ENCODE measurements at regions not wholly inside any gene's neighbourhood (a gene's known extent, or its start where the extent isn't known, plus 50 kb on each side); places are given as distances from the start of the nearest gene placed in this dataset.
"Not testable (repeated sequence)": the region's sequence is repeated elsewhere in the genome, so short reads cannot be mapped to it uniquely, and the experiment has no call there.

DNA sequence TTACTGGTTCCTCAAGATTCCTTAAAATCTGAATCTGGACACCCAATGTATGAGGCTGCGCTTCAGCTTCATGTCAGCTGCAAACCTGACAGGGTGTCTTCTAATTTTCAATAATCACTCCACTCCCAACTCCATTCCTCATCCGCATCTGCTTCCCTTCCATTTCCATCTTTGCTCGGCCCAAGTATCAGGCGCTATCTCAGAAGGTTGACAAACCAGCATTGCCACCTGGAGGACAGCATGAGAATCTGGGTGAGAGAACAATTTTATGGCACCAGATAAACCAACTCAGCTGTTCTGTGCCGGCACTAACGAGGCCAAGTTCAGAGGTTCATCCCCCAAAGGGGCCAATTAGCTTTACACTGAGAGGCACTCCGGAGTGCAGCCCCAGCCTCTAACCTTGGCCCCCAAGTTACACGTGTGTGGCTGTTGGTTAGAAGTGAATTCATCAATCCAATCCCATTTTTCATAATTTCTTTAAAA is 79.1 kb upstream of the LMO2 start:
- peak; percentile 12 to 35 for DNase-seq

DNA sequence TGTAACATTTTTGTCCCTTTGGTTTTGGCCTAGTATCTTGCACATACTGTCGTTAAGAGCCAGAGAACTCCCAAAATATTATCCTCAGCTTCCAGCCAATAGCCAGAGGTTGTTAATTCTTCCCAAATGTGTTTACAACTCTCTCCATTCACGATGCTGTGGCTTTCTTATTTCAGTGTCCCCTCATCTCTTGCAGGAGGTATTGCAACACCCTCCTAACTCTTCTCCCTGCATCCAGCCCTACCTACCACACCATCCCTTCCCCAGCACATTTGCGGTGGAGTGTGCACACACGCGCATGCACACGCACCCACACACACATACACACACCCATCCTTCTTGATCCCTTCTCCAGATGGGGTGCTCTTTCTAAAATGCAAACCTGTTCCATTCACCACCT is 75.6 kb upstream of the LMO2 start:
- DNase-seq, result no peak

DNA sequence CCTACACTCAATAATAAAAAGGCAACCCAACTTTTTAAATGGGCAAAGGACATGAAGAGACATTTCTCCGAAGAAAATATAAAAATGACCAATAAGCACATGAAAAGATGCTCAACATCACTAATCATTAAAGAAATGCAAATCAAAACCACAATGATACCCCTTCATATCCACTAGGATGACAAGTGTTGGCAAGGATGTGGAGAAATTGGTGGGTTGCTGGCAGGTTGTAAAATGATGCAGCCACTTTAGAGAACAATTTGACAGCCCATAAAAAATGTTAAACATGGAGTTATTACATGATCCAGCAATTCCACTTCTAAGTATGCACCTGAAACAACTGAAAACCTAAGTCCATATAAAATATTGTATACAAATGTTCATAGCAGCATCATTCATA is 73.2 kb upstream of the LMO2 start:
- DNase-seq, result no peak

DNA sequence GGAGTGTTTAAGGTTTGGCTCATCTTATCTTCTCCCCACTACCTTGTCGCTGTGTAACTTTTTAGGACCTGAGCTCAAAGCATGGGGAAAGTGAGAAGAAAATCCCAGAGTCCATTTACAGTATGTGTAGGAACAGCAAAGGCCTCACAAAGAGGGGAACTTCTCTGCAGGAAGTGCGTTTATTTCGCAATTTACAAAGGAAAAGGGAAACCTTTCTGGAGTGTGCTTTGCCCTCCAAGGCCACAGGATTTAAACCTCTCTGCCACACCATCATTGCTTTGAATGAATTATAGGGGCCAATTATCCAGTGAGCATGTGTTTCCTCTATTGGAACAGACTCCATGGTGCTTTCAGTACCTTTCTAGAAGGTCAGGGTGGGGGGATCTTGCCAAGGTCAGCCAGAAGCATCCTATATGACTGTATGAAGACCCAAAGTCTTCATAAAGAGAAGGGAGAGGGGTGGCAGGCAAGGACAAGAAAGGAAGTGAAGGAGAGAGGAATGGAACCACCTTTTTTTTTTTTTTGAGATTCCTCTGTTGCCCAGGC is 68.1 kb upstream of the LMO2 start:
- no peak for DNase-seq

DNA sequence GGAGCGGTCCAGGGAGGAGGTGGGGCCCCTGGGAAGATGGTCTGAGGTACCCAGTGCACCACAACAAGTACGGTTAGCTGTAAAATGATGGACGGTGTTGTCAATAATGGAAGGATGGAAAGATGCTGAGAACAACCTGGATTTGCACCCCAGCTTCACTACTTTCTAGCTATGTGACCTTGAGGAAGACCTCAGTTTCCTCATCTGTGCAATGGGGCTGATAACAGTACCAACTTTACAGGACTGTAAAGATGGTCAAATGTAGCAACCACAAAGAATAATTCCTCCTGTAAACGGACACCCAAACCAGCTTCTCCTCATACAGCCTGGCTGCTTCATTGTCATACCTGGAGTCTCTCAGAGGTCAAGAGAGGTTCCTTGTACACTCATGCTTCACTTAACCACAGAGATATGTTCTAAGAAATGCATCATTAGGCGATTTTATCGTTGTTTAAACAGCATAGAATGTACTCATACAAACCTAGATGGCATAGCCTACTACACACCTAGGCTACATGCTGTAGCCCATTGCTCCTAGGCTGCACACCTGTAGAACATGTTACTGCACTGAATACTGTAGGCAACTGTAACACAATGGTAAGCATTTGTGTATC is 65.5 kb upstream of the LMO2 start:
- DNase-seq, result no peak

DNA sequence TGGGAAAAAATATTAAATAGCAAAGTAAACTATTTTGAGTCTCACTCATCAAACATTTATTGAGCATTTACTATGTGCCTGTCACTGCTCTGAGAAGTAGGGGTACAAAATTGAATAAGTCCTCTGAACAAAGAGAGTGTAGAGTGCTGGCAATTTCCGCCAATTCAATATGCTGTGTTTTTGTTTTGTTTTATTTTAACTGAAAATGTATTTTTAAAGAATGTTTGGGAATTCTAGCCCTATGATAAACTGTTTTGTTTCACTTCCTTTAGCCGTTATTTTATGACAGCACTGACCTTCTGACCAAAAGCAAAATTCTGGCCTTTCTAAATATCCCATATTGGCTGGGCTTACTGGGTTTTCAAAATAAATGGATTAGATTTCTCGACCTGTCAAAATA is 64.7 kb upstream of the LMO2 start:
- no peak for DNase-seq

DNA sequence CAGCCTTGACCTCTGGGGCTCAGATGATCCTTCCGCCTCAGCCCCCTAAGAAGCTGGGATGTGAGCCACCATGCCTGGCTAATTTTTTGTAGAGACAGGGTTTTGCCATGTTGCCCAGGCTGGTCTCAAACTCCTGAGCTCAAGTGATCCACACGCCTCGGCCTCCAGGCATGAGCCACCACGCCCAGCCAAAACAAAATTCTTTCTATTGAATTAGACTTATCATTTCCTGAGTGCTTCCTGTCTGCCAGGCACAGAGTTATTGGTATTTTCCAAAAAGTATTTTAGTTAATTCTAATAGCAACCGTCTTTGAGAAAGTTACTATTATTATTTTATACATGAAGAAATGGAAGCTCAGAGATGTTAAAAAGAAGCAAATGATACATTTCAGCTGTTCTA is 61.4 kb upstream of the LMO2 start:
- DNase-seq, result no peak

DNA sequence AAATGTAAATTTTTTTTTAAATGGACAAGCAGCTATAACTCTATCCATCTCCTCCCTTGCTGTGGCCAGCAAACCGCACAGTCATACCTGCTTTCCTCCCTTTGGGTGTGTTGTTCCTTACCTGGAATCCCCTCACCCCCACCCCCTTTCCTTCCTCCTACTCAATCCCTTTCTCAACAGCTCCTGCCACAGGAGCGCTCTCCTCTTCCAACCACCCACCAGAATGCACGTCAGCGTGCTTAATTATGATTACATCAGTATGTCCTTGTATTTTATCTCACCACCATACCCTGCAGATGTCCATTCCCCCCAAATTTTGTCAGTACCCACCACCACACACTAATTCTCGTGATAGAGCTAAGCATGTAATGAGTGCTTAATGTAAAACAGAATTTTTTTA is 60.9 kb upstream of the LMO2 start:
- no peak for DNase-seq

DNA sequence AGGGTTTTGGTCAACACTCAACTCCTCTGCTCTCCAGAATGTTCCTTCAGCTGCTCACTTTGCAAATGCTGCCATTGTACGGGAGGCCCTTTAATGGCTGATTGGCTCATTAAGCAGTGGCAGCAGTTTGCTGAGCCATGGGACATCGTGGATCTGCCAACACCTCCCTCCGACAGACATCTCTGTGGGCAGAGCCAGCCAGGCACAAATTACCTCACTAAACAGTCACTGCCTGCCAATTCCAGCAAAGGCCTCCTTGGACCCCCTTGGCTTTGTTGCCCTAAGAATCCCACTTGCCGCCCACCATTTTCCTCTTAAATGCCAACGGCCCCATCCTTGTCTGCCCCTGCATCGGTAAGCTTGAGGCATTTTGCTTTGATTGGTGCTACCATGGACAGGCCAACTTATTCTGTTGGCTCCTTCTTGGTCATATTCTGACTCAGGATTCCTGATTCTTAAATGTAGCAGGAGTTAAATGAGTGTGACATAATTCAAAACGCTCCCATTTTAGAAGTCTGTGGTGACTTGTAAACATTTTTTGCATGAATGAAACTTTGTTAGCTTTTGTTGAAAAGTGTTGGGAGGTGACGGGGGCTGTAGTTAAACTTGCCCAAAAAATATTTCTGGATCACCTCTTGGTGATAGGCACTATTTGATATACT is 57.5 kb upstream of the LMO2 start:
- peak in 1 of 2 donors; percentile 11 for DNase-seq

DNA sequence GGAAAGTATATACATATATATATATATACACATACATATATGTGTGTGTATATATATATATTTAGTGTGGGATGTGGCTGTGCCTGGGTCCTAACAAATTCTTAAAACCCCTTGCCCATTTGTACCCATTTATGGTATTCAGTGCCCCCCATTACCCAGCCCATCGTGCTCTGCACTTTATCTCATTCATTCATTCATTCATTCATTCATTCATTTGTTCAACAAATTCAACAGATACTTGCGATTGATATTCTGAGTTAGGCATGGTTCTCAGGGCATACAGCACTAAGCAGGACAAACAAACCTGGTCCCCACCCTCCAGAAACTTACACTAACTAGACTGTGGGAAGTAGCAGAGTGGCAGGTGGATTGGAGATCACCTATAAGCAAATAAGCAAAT is 56.6 kb upstream of the LMO2 start:
- no peak for DNase-seq

DNA sequence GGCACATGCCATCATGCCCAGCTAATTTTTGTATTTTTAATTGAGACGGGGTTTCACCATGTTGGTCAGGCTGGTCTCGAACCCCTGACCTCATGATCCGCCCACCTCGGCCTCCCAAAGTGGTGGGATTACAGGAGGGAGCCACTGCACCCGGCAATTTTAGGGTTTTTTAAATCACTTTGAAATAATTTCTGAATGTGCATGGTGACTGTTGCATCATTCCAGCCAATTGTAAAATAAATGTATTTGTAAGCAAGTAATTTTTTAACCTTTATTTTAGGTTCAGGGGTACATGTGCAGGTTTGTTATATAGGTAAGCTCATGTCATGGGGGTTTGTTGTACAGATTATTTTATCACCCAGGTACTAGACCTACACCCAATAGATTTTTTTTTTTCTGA is 56.0 kb upstream of the LMO2 start:
- not testable (repeated sequence) for DNase-seq

DNA sequence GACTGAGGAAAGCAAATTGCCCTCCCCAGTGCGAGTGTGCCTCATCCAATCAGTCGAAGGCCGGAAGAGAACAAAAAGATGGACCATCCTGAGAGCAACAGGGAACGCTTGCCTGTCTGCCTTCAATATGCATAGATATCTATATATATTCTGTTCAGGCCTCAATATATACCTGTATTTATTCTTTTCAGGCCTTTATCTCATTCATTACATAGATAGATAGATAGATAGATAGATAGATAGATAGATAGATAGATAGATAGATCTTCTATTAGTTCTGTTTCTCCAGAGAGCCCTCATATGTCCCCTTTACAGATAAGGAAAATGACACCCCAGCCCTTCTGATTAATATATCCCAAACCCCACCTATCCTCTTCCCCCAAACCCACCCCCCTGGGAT is 55.1 kb upstream of the LMO2 start:
- no peak for DNase-seq

DNA sequence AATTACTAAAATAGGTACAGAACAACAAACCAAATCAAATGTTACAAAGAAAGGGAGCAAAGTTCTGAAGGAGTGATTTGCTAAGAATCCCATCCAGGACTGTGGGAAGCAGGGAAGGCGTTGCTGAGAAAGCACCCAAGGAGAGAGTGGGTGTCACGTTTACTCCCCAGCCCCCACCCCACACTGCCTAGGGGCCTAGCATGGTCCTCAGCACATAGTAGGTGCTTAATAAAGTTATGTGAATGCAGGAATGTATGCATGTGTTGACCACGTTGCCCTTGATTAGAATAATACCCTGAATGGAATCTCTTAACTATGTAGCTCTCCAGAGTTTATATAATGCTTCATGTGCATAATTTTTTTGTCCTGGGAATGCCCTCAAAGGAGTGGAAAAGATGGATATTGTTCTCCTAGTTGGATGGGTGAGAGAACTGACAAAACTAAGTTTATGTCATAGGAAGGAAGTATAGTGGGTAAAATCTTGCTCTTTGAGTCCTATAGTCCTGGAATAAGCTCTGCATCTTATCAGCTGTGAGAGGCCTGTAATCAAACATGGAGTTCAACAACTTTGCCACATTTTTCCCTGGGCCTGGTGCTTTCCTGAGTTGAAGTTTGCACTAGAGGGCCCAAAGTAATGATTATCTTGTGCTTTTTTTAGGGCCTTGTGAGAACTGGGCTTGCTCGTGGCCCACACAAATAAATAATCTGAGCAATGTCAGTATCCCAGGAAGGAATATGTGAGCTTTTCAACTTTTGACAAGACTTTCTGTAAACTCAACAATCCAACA is 53.8 kb upstream of the LMO2 start:
- no peak for DNase-seq

DNA sequence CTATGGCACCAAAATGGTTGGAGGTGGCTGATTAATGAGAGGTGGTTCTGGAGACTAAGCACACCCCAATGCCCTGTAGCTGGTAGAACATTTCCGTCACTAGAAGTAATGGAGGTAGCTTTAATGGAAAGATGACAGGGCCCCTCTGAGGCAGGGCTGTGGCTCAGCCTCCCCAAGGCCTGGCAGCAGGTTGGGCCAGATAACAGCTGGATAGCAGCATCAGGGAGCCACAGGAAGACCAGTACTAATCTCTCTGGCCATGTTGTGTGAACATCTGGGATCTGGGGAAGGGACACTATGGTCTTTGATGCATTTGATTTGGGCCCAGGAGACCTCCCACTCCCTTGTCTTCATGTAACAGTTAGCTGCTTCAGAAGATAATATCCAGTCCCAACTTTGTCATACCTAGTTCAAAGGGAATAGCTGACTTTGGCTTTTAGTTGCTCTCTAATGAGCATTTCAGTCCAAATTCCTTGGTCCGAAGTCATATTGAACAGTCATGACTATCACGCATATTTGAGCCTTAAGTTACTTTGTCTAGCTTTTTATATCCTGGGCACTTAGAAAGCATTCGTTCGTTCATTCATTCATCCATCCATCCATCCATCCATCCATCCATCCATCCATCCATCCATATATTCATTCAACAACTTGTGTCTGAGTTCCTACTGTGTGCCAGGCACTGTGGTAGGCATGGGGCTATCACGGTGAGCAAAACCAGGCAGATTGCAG is 53.0 kb upstream of the LMO2 start:
- DNase-seq, result no peak

DNA sequence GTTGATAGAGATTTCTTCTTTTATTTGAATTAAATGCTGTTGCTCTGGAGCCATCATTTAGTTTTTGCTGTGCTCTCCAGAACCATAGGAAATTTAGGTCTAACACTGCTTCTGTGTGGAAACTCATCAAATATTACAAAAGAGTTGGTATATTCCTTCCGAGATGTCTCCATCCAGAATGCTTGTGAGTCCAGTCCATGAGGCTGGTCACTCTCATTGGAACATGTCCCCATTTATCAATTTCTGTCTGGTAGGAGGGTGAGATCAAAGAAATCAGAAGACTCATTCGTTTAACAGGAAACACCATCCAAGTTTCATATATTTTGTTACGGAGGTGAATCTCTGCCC is 52.4 kb upstream of the LMO2 start:
- DNase-seq, result no peak

DNA sequence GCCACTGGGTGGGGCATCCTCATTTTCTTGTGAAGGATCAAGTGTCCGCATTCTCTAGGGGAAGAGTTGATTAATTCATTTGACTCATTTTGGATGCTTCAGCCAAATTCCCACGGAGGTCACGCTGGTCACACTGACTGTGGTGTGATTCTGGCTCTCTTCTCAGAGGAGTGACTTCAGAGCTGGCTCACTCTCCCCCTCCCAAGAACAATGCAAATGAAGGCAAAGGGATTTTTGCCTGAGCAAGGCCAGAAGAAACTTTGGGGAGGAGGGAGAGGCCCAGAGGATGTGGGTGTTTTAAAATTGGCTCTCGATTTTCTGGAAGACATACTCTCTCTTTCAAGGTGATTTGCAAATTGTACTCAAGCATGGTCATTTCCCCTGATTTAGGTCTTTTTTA is 51.1 kb upstream of the LMO2 start:
- DNase-seq, result no peak

DNA sequence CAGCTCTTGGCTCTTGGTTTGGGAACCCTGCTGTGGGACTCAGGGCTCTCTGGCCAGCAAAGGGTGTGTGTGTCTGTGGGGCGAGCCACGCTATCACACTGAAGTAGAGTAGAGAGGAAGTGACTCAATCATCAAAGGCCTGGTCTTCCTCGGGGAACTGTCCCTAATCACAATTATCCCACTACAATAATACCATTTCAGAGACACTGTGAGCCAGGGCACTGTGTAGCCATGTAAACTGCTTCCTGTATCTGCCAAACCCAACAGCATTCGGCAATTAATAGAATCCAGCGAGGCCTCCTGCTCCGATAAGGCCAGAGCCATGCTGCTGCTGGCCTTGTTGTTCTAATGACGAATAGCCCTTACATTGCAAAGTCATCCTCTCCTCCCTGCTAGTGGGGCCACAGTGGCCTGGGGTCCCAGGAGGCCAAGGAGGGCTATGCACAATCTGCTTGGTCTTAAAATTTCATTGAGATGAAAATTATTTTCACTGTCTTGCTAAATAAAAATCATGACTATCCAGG is 49.8 kb upstream of the LMO2 start:
- DNase-seq, result no peak

Measured in hippocampal formation (tissue), 2 donors.